Tibial nerve (tissue), 4 donors: ENCODE measurements at regions not wholly inside any gene's neighbourhood (a gene's known extent, or its start where the extent isn't known, plus 50 kb on each side); places are given as distances from the start of the nearest gene placed in this dataset.

ENCODE experiments used
- DNase-seq, 2 donors: peaks; one replicate each; pipeline ENCODE4 v3.0.0-alpha.2; 2019; ENCODE audit warnings: low spot score in 2 of 2
- H3K27ac ChIP-seq, 4 donors: fragments of 200-600 bp; sonication (generic) in 3 of 4; one replicate each; pipeline ENCODE4 v1.5.1; 2017 to 2019; ENCODE audit warnings: mild to moderate bottlenecking in 1 of 4
- H3K27me3 ChIP-seq, 2 donors: fragments of 200-600 bp; sonication (generic) in 1 of 2; one replicate each; pipeline versions ENCODE4 v1.5.1 to v1.6.0; 2017 to 2019
- H3K36me3 ChIP-seq, 3 donors: fragments of 200-600 bp; sonication (generic); one replicate each; pipeline ENCODE4 v1.5.1; 2018 to 2019
- H3K4me1 ChIP-seq, 4 donors: fragments of 200-600 bp; sonication (generic) in 3 of 4; one replicate each; pipeline ENCODE4 v1.5.1; 2017 to 2019
- H3K4me3 ChIP-seq, 4 donors: fragments of 200-600 bp; sonication (generic) in 3 of 4; one replicate each; pipeline ENCODE4 v1.5.1; 2017 to 2019; ENCODE audit warnings: mild to moderate bottlenecking in 1 of 4, moderate library complexity in 1 of 4
- H3K9me3 ChIP-seq, 4 donors: fragments of 200-600 bp; sonication (generic) in 3 of 4; one replicate each; pipeline ENCODE4 v1.5.1; 2017 to 2019
- CTCF ChIP-seq, 5 experiments: fragments of 200-600 bp in 3 of 5; fragments of 450-650 bp in 2 of 5; sonication (generic) in 3 of 5; IDR thresholded peaks; one replicate each; pipeline ENCODE4 v1.5.1; 2016 to 2019; ENCODE audit warnings: antibody characterized with exemption in 5 of 5, mild to moderate bottlenecking in 3 of 5, moderate library complexity in 2 of 5
- EP300 ChIP-seq, 2 donors: sonication (generic); formaldehyde crosslinking; IDR thresholded peaks; one replicate each; pipeline ENCODE4 v1.6.1; 2017; ENCODE audit warnings: antibody characterized with exemption in 2 of 2, mild to moderate bottlenecking in 1 of 2
- POLR2A ChIP-seq, 2 donors: fragments of 450-650 bp; IDR thresholded peaks; one replicate each; pipeline ENCODE4 v1.6.1; 2017; ENCODE audit warnings: antibody characterized with exemption in 2 of 2, mild to moderate bottlenecking in 2 of 2, moderate library complexity in 2 of 2
- WGBS, 2 donors: methylation state at CpG; one replicate each; pipeline ENCODE4 v1.1.5; 2018; 5-methylcytosine and 5-hydroxymethylcytosine counted together

GRCh38 chr11:71302534-71302909 is 50.1 kb upstream of the SHANK2 start:
- Histone ChIP-seq H3K36me3 (no peaks in the 10 kb centered on the region), H3K4me3 (no peak overlapping the region), H3K4me1 (no peaks in the 10 kb centered on the region), H3K27me3 (no peaks in the 10 kb centered on the region), H3K27ac (no peak overlapping the region), H3K9me3 (peaks cover 0 to 6% (median 0%) of the 10 kb centered on the region in 4 donors)
- DNase-seq, result peak in 1 of 2 donors; percentile 1
- WGBS, 2 donors, result 92 to 94% methylated on average over 1 of the region's 1 CpG
- TF ChIP-seq EP300 (IDR thresholded peaks at IDR 0.05) (no peak), CTCF (IDR thresholded peaks at IDR 0.05) (no peak), POLR2A (IDR thresholded peaks at IDR 0.05) (no peak)
